ENCODE measurements at regions not wholly inside any gene's neighbourhood (a gene's known extent, or its start where the extent isn't known, plus 50 kb on each side); places are given as distances from the start of the nearest gene placed in this dataset.

GRCh38 chr6:140364916-140365315 is 990.5 kb upstream of the CITED2 start:
- in situ Hi-C loops (cut with HindIII; ENCODE audit: low sequenced_read_pairs), result no loop called here
- no peak for DNase-seq (ENCODE audit: low read depth)
- H3K4me3 ChIP-seq (ENCODE audit: low read depth, low read length), result no peak overlapping the region
- TF ChIP-seq, protein P1, sequence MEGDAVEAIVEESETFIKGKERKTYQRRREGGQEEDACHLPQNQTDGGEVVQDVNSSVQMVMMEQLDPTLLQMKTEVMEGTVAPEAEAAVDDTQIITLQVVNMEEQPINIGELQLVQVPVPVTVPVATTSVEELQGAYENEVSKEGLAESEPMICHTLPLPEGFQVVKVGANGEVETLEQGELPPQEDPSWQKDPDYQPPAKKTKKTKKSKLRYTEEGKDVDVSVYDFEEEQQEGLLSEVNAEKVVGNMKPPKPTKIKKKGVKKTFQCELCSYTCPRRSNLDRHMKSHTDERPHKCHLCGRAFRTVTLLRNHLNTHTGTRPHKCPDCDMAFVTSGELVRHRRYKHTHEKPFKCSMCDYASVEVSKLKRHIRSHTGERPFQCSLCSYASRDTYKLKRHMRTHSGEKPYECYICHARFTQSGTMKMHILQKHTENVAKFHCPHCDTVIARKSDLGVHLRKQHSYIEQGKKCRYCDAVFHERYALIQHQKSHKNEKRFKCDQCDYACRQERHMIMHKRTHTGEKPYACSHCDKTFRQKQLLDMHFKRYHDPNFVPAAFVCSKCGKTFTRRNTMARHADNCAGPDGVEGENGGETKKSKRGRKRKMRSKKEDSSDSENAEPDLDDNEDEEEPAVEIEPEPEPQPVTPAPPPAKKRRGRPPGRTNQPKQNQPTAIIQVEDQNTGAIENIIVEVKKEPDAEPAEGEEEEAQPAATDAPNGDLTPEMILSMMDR (IDR thresholded peaks at IDR 0.05; ENCODE audit: low read depth, low read length, missing control alignments), result no peak

DNA sequence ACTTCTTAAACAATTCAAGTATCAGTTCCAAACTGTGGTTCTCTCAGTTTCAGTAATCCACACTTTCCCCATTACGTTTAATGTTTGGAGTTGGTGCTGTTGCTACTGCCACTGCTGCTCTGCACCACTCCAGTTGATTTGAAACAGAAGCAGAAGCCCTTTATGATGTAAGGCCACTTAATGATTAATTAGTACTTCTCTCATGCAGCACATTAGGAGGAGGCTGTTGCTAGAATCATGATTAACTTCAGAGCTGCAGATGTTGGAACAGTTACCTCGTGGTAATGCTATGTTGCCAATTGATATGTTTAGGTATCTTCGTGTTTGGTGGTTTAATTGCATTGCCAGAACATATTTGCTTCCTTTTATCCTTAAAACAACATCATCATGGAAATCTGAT is 986.2 kb upstream of the CITED2 start:
- no peak overlapping the region for H3K4me3 ChIP-seq (ENCODE audit: low read depth, low read length)
- DNase-seq (ENCODE audit: low read depth), result no peak
- TF ChIP-seq, protein P1 (IDR thresholded peaks at IDR 0.05; ENCODE audit: low read depth, low read length, missing control alignments), result no peak
- in situ Hi-C loops (cut with HindIII; ENCODE audit: low sequenced_read_pairs), result no loop called here

DNA sequence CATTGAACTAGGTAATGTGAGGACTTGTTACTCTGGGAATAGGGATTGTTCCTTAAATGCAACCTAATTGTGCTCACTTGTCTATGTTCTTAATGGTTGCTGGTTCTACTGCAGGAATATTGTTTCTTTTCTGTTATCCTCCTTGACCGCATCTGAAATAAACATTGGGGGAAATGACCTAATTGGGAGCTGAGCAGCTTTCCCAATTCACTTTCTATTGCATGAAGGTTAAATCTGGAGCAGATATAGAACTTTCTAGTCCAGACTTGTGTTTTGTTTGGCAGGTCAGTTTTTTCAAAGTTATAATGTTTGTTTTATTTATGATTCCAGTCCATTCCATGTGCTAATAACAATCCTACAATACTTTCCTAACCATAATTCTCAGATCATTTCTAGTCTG is 981.0 kb upstream of the CITED2 start:
- no peak overlapping the region for H3K4me3 ChIP-seq (ENCODE audit: low read depth, low read length)
- in situ Hi-C loops (cut with HindIII; ENCODE audit: low sequenced_read_pairs), result no loop called here
- TF ChIP-seq, protein P1 (IDR thresholded peaks at IDR 0.05; ENCODE audit: low read depth, low read length, missing control alignments), result no peak
- DNase-seq (ENCODE audit: low read depth), result no peak

- TF ChIP-seq, protein P1 (IDR thresholded peaks at IDR 0.05; ENCODE audit: low read depth, low read length, missing control alignments), result no peak
- no peak overlapping the region for H3K4me3 ChIP-seq (ENCODE audit: low read depth, low read length)
- no peak for DNase-seq (ENCODE audit: low read depth)
- in situ Hi-C loops (cut with HindIII; ENCODE audit: low sequenced_read_pairs), result no loop called here
These were observed 979.8 kb upstream of the CITED2 start for GRCh38 chr6:140354296-140354695.

- no peak for DNase-seq (ENCODE audit: low read depth)
- TF ChIP-seq, protein P1 (IDR thresholded peaks at IDR 0.05; ENCODE audit: low read depth, low read length, missing control alignments), result no peak
These were observed 979.1 kb upstream of the CITED2 start for GRCh38 chr6:140353536-140353935.

DNA sequence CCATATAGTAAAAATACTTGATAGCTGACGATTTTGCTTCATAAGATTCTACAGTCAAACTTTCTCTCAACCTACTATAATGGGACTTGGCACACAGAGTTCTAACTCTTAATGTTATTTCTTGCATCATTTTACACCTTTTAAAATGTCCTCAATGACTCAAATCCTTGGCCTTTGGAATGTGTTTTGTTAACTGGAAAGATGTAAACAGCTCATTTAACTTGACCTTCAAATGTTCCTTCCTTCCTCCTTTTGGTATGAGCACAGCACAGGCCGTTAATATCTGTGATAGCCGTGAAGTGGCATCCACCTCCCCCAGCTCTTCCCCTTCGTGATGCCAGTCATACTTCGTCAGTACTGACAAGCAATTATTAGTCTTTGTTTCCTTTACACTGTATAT is 972.0 kb upstream of the CITED2 start:
- no peak for DNase-seq (ENCODE audit: low read depth)
- in situ Hi-C loops (cut with HindIII; ENCODE audit: low sequenced_read_pairs), result no loop called here
- TF ChIP-seq, protein P1 (IDR thresholded peaks at IDR 0.05; ENCODE audit: low read depth, low read length, missing control alignments), result no peak
- no peak overlapping the region for H3K4me3 ChIP-seq (ENCODE audit: low read depth, low read length)

More at GRCh38 chr6:140353536-140353935, 979.1 kb upstream of the CITED2 start:
- no peak overlapping the region for H3K4me3 ChIP-seq (ENCODE audit: low read depth, low read length)
- in situ Hi-C loops (cut with HindIII; ENCODE audit: low sequenced_read_pairs), result no loop called here

GRCh38 chr6:140345935-140346334 is 971.5 kb upstream of the CITED2 start:
- in situ Hi-C loops (cut with HindIII; ENCODE audit: low sequenced_read_pairs), result no loop called here
- no peak overlapping the region for H3K4me3 ChIP-seq (ENCODE audit: low read depth, low read length)
- TF ChIP-seq, protein P1 (IDR thresholded peaks at IDR 0.05; ENCODE audit: low read depth, low read length, missing control alignments), result no peak
- no peak for DNase-seq (ENCODE audit: low read depth)
